Nephron (organoid): ENCODE measurements at regions not wholly inside any gene's neighbourhood (a gene's known extent, or its start where the extent isn't known, plus 50 kb on each side); places are given as distances from the start of the nearest gene placed in this dataset.

ENCODE experiments used
- H3K27ac Mint-ChIP-seq, 3 experiments: 2 replicates each; pipeline ENCODE4 v1.8.0; 2020; ENCODE audit warnings: mixed read lengths in 3 of 3, mild to moderate bottlenecking in 2 of 3, moderate library complexity in 1 of 3
- H3K27me3 Mint-ChIP-seq: 2 replicates; pipeline ENCODE4 v1.8.0; 2021; ENCODE audit warnings: low read depth, mild to moderate bottlenecking, moderate library complexity, mixed read lengths
- H3K36me3 Mint-ChIP-seq: 2 replicates; pipeline ENCODE4 v1.8.0; 2020; ENCODE audit warnings: low read depth, mixed read lengths
- H3K4me1 Mint-ChIP-seq: 2 replicates; pipeline ENCODE4 v1.8.0; 2020; ENCODE audit warnings: mixed read lengths
- H3K4me3 Mint-ChIP-seq, 3 experiments: 2 replicates each; pipeline ENCODE4 v1.8.0; 2020; ENCODE audit warnings: mild to moderate bottlenecking in 3 of 3, mixed read lengths in 3 of 3, moderate library complexity in 2 of 3
- H3K9me3 Mint-ChIP-seq: 2 replicates; pipeline ENCODE4 v1.8.0; 2020; ENCODE audit warnings: mixed read lengths
- CTCF ChIP-seq, 3 experiments: fragments of 200-600 bp; sonication (generic); IDR thresholded peaks; one replicate each; pipeline ENCODE4 v1.5.0; 2021; ENCODE audit warnings: antibody characterized with exemption in 3 of 3; ENCODE audit not compliant: unreplicated experiment in 3 of 3

GRCh38 chr2:19685731-19686130 is 216.1 kb downstream of the TTC32 start:
- Mint-ChIP-seq H3K27ac (no peak overlapping the region), H3K4me3 (no peak overlapping the region), H3K4me1 (peaks cover 9% of the 10 kb centered on the region), H3K9me3 (no peaks in the 10 kb centered on the region), H3K36me3 (no peaks in the 10 kb centered on the region), H3K27me3 (peaks cover 13% of the 10 kb centered on the region)
- no peak for TF ChIP-seq CTCF (IDR thresholded peaks at IDR 0.05; ENCODE audit: unreplicated experiment in 3 of 3)

- no peak for TF ChIP-seq CTCF (IDR thresholded peaks at IDR 0.05; ENCODE audit: unreplicated experiment in 3 of 3)
These were observed 217.3 kb downstream of the TTC32 start for GRCh38 chr2:19684516-19684915.

GRCh38 chr2:19683556-19683955 is 218.2 kb downstream of the TTC32 start:
- peaks cover 9% of the 10 kb centered on the region for H3K4me1 Mint-ChIP-seq
- H3K36me3 Mint-ChIP-seq: no peaks in the 10 kb centered on the region
- H3K9me3 Mint-ChIP-seq: no peaks in the 10 kb centered on the region
- no peak overlapping the region for H3K4me3 Mint-ChIP-seq
- TF ChIP-seq CTCF (IDR thresholded peaks at IDR 0.05; ENCODE audit: unreplicated experiment in 3 of 3): no peak
- H3K27me3 Mint-ChIP-seq: peaks cover 7% of the 10 kb centered on the region
- H3K27ac Mint-ChIP-seq: no peak overlapping the region

More at GRCh38 chr2:19684516-19684915, 217.3 kb downstream of the TTC32 start:
- Mint-ChIP-seq H3K9me3 (no peaks in the 10 kb centered on the region), H3K4me3 (no peak overlapping the region), H3K27ac (no peak overlapping the region), H3K27me3 (peaks cover 11% of the 10 kb centered on the region), H3K4me1 (peaks cover 9% of the 10 kb centered on the region), H3K36me3 (no peaks in the 10 kb centered on the region)

- no peaks in the 10 kb centered on the region for H3K36me3 Mint-ChIP-seq
- TF ChIP-seq CTCF (IDR thresholded peaks at IDR 0.05; ENCODE audit: unreplicated experiment in 3 of 3): no peak
- H3K4me1 Mint-ChIP-seq: peaks cover 9% of the 10 kb centered on the region
- H3K4me3 Mint-ChIP-seq: no peak overlapping the region
- H3K27me3 Mint-ChIP-seq: peaks cover 4% of the 10 kb centered on the region
- no peak overlapping the region for H3K27ac Mint-ChIP-seq
- H3K9me3 Mint-ChIP-seq: no peaks in the 10 kb centered on the region
These were observed 219.3 kb downstream of the TTC32 start for GRCh38 chr2:19682493-19682892.

- no peaks in the 10 kb centered on the region for H3K9me3 Mint-ChIP-seq
- H3K36me3 Mint-ChIP-seq: no peaks in the 10 kb centered on the region
- H3K27ac Mint-ChIP-seq: no peak overlapping the region
- TF ChIP-seq CTCF (IDR thresholded peaks at IDR 0.05; ENCODE audit: unreplicated experiment in 3 of 3): no peak
- peaks cover 31% of the 10 kb centered on the region for H3K4me1 Mint-ChIP-seq
- peaks cover 8% of the 10 kb centered on the region for H3K27me3 Mint-ChIP-seq
- H3K4me3 Mint-ChIP-seq: no peak overlapping the region
These were observed 223.8 kb downstream of the TTC32 start for GRCh38 chr2:19677825-19678518.

- no peak for TF ChIP-seq CTCF (IDR thresholded peaks at IDR 0.05; ENCODE audit: unreplicated experiment in 3 of 3)
- no peaks in the 10 kb centered on the region for H3K9me3 Mint-ChIP-seq
- no peak overlapping the region for H3K4me3 Mint-ChIP-seq
- peaks cover 8% of the 10 kb centered on the region for H3K27me3 Mint-ChIP-seq
- H3K36me3 Mint-ChIP-seq: no peaks in the 10 kb centered on the region
- H3K4me1 Mint-ChIP-seq: peaks cover 32% of the 10 kb centered on the region
- H3K27ac Mint-ChIP-seq: no peak overlapping the region
These were observed 224.5 kb downstream of the TTC32 start for GRCh38 chr2:19677215-19677777.
